Keratinocyte (primary cell): ENCODE measurements at regions not wholly inside any gene's neighbourhood (a gene's known extent, or its start where the extent isn't known, plus 50 kb on each side); places are given as distances from the start of the nearest gene placed in this dataset.

Experiments
- EZH2 ChIP-seq: IDR thresholded peaks from one replicate; pipeline ENCODE4 v1.6.1; 2012; ENCODE audit warnings: inconsistent platforms, mild to moderate bottlenecking, low read length, moderate library complexity
- TF ChIP-seq, protein P1 (sequence below), 3 experiments: IDR thresholded peaks in 1 of 3; conservative IDR thresholded peaks in 1 of 3; optimal IDR thresholded peaks in 1 of 3; 2 replicates in 2 of 3; 3 replicates in 1 of 3; pipeline versions ENCODE3 to v1.5.1; 2011; ENCODE audit warnings: low read length in 3 of 3, mild to moderate bottlenecking in 3 of 3, moderate library complexity in 2 of 3, control low read depth in 1 of 3, inconsistent platforms in 1 of 3; ENCODE audit not compliant: insufficient read depth in 2 of 3; ENCODE audit errors: extremely low read depth in 1 of 3

DNA sequence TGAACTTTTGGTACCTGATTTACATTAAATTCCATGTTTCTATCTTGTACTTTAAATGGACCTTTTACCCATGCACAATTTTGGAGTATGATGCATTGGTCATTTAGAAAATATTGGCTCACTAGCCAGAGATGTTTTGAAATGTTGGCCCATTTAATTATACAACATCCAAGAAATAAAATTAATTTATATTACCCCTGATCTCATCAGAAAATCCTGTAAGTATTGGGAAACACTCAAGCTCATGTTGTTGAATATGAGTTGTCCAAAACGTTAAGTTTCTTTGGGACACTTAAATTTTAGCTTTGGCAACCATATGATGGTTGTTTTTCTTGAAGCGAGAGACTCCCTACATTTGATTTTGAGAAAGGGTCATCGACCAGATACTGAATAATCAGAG is 492.7 kb downstream of the RPS24 start:
- no peak for TF ChIP-seq EZH2
- TF ChIP-seq, protein P1, sequence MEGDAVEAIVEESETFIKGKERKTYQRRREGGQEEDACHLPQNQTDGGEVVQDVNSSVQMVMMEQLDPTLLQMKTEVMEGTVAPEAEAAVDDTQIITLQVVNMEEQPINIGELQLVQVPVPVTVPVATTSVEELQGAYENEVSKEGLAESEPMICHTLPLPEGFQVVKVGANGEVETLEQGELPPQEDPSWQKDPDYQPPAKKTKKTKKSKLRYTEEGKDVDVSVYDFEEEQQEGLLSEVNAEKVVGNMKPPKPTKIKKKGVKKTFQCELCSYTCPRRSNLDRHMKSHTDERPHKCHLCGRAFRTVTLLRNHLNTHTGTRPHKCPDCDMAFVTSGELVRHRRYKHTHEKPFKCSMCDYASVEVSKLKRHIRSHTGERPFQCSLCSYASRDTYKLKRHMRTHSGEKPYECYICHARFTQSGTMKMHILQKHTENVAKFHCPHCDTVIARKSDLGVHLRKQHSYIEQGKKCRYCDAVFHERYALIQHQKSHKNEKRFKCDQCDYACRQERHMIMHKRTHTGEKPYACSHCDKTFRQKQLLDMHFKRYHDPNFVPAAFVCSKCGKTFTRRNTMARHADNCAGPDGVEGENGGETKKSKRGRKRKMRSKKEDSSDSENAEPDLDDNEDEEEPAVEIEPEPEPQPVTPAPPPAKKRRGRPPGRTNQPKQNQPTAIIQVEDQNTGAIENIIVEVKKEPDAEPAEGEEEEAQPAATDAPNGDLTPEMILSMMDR (optimal IDR thresholded peaks at IDR 0.05 in 1 of 3, IDR thresholded peaks at IDR 0.05 in 1 of 3, conservative IDR thresholded peaks at IDR 0.05 in 1 of 3; ENCODE audit: extremely low read depth in 1 of 3, insufficient read depth in 2 of 3, low read length in 3 of 3): no peak
